ENCODE measurements at regions not wholly inside any gene's neighbourhood (a gene's known extent, or its start where the extent isn't known, plus 50 kb on each side); places are given as distances from the start of the nearest gene placed in this dataset.

- WGBS, 3 donors, result 90 to 93% (median 91%) methylated on average over 6 of the region's 6 CpGs
- no peaks in the 10 kb centered on the region for H3K36me3 ChIP-seq
- TF ChIP-seq POLR2A (IDR thresholded peaks at IDR 0.05) (no peak), CTCF (IDR thresholded peaks at IDR 0.05) (no peak), EP300 (IDR thresholded peaks at IDR 0.05) (no peak)
- H3K4me1 ChIP-seq (ENCODE audit: insufficient read depth), result no peaks in the 10 kb centered on the region
- H3K9me3 ChIP-seq, result no peaks in the 10 kb centered on the region
- no peak overlapping the region for H3K27ac ChIP-seq
- H3K4me3 ChIP-seq, result no peak overlapping the region
- no peak for DNase-seq
- H3K27me3 ChIP-seq, result no peaks in the 10 kb centered on the region
- intact Hi-C loops (cut with DNase I), result no loop called here
Measured at GRCh38 chr10:128863411-128863810, 603.6 kb upstream of the MGMT start.

GRCh38 chr10:128863823-128864405 lies 603.1 kb upstream of the MGMT start:
- H3K27me3 ChIP-seq, result no peaks in the 10 kb centered on the region
- H3K4me3 ChIP-seq, result no peak overlapping the region
- H3K27ac ChIP-seq, result no peak overlapping the region
- 95 to 100% (median 96%) methylated on average over 8 of the region's 8 CpGs for WGBS, 3 donors
- intact Hi-C loops (cut with DNase I), result no loop called here
- H3K9me3 ChIP-seq, result no peaks in the 10 kb centered on the region
- DNase-seq, result no peak
- H3K36me3 ChIP-seq, result no peaks in the 10 kb centered on the region
- TF ChIP-seq EP300 (IDR thresholded peaks at IDR 0.05) (no peak), CTCF (IDR thresholded peaks at IDR 0.05) (no peak), POLR2A (IDR thresholded peaks at IDR 0.05) (no peak)
- peaks cover 2% of the 10 kb centered on the region for H3K4me1 ChIP-seq (ENCODE audit: insufficient read depth)

GRCh38 chr10:128864554-128865295 lies 602.3 kb upstream of the MGMT start:
- H3K9me3 ChIP-seq, result no peaks in the 10 kb centered on the region
- intact Hi-C loops (cut with DNase I), result no loop called here
- H3K4me3 ChIP-seq, result no peak overlapping the region
- TF ChIP-seq EP300 (IDR thresholded peaks at IDR 0.05) (no peak), POLR2A (IDR thresholded peaks at IDR 0.05) (no peak), CTCF (IDR thresholded peaks at IDR 0.05) (no peak)
- no peaks in the 10 kb centered on the region for H3K36me3 ChIP-seq
- peaks cover 4% of the 10 kb centered on the region for H3K4me1 ChIP-seq (ENCODE audit: insufficient read depth)
- no peaks in the 10 kb centered on the region for H3K27me3 ChIP-seq
- no peak for DNase-seq
- no peak overlapping the region for H3K27ac ChIP-seq
- 91 to 96% (median 91%) methylated on average over 13 of the region's 13 CpGs for WGBS, 3 donors

DNA sequence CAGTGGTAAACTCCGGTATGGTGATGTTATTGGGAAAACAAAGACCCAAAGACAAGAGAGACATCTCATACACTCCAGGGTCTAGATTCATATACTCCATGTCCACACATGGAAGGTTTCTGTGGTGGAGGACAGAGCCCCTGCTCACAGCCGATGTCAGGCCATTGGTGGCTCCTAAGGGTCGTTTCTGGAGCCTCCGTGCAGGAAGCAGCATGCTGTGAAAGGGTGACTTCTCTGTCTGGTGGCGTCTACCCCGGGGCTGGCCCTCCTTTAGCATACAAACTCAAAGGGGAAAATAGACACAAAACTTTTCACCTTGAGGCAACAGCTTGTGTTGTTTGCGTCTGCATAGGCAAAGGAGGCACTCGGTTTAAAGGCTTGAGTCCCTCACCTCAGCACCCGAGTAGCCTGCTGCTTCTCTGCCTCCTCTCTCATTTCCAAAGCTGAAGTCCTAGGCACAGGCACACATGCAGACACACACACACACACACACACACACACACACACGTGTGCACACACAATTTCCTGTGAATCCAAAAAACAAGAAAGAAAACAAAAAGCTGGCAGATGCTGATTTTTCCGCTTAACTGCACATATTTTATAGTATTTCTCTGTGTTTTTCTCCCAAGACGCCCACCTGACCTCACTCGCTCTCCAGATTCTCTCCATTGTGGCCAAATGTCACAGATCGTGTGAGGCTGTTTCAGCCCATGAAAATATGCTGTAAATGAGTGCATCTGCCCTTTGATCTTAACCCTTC lies 601.4 kb upstream of the MGMT start:
- no peak overlapping the region for H3K27ac ChIP-seq
- no peaks in the 10 kb centered on the region for H3K9me3 ChIP-seq
- no peak for TF ChIP-seq EP300 (IDR thresholded peaks at IDR 0.05)
- no peak for TF ChIP-seq CTCF (IDR thresholded peaks at IDR 0.05)
- TF ChIP-seq POLR2A (IDR thresholded peaks at IDR 0.05), result no peak
- no peak for DNase-seq
- intact Hi-C loops (cut with DNase I), result no loop called here
- no peaks in the 10 kb centered on the region for H3K36me3 ChIP-seq
- WGBS, 3 donors, result 64 to 80% (median 71%) methylated on average over 14 of the region's 14 CpGs
- H3K27me3 ChIP-seq, result no peaks in the 10 kb centered on the region
- H3K4me3 ChIP-seq, result no peak overlapping the region
- peaks cover 4% of the 10 kb centered on the region for H3K4me1 ChIP-seq (ENCODE audit: insufficient read depth)

All from ovary (tissue), 7 donors.